Osteocyte (in vitro differentiated cells): ENCODE measurements at regions not wholly inside any gene's neighbourhood (a gene's known extent, or its start where the extent isn't known, plus 50 kb on each side); places are given as distances from the start of the nearest gene placed in this dataset.

Source experiments
- DNase-seq: peaks from one replicate; pipeline ENCODE4 v3.0.0; 2021; ENCODE audit warnings: mixed read lengths; ENCODE audit not compliant: unreplicated experiment; ENCODE audit errors: extremely low spot score
- H3K27ac Mint-ChIP-seq: one replicate; pipeline ENCODE4 v1.8.0; 2021; ENCODE audit warnings: mild to moderate bottlenecking, mixed read lengths; ENCODE audit not compliant: unreplicated experiment
- H3K27me3 Mint-ChIP-seq: one replicate; pipeline ENCODE4 v1.8.0; 2021; ENCODE audit warnings: mixed read lengths; ENCODE audit not compliant: unreplicated experiment
- H3K36me3 Mint-ChIP-seq: one replicate; pipeline ENCODE4 v1.8.0; 2021; ENCODE audit warnings: mixed read lengths; ENCODE audit not compliant: unreplicated experiment
- H3K4me1 Mint-ChIP-seq: one replicate; pipeline ENCODE4 v1.8.0; 2021; ENCODE audit warnings: mixed read lengths; ENCODE audit not compliant: unreplicated experiment
- H3K4me3 Mint-ChIP-seq: one replicate; pipeline ENCODE4 v1.8.0; 2021; ENCODE audit warnings: mild to moderate bottlenecking, moderate library complexity, mixed read lengths; ENCODE audit not compliant: unreplicated experiment
- H3K9me3 Mint-ChIP-seq: one replicate; pipeline ENCODE4 v1.8.0; 2021; ENCODE audit warnings: mixed read lengths; ENCODE audit not compliant: unreplicated experiment
- TF ChIP-seq, protein P1 (sequence below): fragments of 200-600 bp; sonication (generic); IDR thresholded peaks from 2 replicates; pipeline ENCODE4 v1.5.0; 2021; ENCODE audit warnings: antibody characterized with exemption, mild to moderate bottlenecking, moderate library complexity

GRCh38 chr15:47824147-47824546 lies 106.8 kb downstream of the SEMA6D start:
- no peak overlapping the region for H3K27ac Mint-ChIP-seq

GRCh38 chr15:47829667-47830066 lies 112.4 kb downstream of the SEMA6D start:
- Mint-ChIP-seq H3K27ac (no peak overlapping the region), H3K27me3 (peaks cover 28% of the 10 kb centered on the region), H3K36me3 (no peaks in the 10 kb centered on the region), H3K9me3 (peaks cover 16% of the 10 kb centered on the region), H3K4me3 (no peak overlapping the region), H3K4me1 (no peaks in the 10 kb centered on the region)
- TF ChIP-seq, protein P1, sequence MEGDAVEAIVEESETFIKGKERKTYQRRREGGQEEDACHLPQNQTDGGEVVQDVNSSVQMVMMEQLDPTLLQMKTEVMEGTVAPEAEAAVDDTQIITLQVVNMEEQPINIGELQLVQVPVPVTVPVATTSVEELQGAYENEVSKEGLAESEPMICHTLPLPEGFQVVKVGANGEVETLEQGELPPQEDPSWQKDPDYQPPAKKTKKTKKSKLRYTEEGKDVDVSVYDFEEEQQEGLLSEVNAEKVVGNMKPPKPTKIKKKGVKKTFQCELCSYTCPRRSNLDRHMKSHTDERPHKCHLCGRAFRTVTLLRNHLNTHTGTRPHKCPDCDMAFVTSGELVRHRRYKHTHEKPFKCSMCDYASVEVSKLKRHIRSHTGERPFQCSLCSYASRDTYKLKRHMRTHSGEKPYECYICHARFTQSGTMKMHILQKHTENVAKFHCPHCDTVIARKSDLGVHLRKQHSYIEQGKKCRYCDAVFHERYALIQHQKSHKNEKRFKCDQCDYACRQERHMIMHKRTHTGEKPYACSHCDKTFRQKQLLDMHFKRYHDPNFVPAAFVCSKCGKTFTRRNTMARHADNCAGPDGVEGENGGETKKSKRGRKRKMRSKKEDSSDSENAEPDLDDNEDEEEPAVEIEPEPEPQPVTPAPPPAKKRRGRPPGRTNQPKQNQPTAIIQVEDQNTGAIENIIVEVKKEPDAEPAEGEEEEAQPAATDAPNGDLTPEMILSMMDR = no peak
- no peak for DNase-seq

More at GRCh38 chr15:47824147-47824546, 106.8 kb downstream of the SEMA6D start:
- Mint-ChIP-seq H3K9me3 (no peaks in the 10 kb centered on the region), H3K4me1 (peaks cover 2% of the 10 kb centered on the region), H3K36me3 (no peaks in the 10 kb centered on the region), H3K27me3 (peaks cover 34% of the 10 kb centered on the region), H3K4me3 (no peak overlapping the region)
- no peak for DNase-seq
- TF ChIP-seq, protein P1 = no peak

GRCh38 chr15:47834093-47834492 lies 116.8 kb downstream of the SEMA6D start:
- no peak for DNase-seq
- no peak overlapping the region for H3K27ac Mint-ChIP-seq
- H3K9me3 Mint-ChIP-seq = peaks cover 16% of the 10 kb centered on the region
- no peaks in the 10 kb centered on the region for H3K4me1 Mint-ChIP-seq
- peaks cover 7% of the 10 kb centered on the region for H3K27me3 Mint-ChIP-seq
- TF ChIP-seq, protein P1 = no peak
- no peak overlapping the region for H3K4me3 Mint-ChIP-seq
- no peaks in the 10 kb centered on the region for H3K36me3 Mint-ChIP-seq

DNA sequence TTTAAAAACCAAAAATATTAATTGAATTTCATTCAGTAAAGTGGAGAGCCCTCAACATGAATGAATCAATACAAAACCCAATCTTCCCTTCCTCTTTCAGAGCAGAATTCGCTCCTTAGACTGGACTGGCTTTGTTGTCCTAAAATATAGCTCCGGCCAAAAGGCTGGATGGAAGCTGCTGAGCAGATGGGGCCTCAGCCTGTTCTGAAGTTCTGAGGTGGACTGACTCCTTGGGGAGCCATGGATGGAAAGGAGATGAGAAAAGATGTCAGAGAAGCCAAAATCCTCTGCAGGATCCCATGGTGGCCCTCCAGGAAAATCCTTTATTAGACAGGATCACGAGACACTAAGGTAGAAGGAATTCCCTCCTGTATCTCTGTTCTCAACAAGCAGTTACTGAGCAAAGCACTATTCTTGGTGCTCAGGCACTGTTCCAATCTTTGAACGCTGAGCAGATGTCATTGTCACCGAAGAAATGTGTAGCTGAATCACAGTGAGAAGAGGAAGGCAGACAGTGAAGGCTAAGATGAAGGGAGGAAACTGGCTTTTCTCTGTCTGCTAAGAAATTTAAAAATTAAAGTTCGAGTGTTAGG lies 122.0 kb downstream of the SEMA6D start:
- Mint-ChIP-seq H3K27ac (no peak overlapping the region), H3K4me1 (no peaks in the 10 kb centered on the region), H3K36me3 (no peaks in the 10 kb centered on the region), H3K4me3 (no peak overlapping the region), H3K9me3 (no peaks in the 10 kb centered on the region), H3K27me3 (peaks cover 28% of the 10 kb centered on the region)
- TF ChIP-seq, protein P1 = no peak
- no peak for DNase-seq

GRCh38 chr15:47843124-47843663 lies 125.9 kb downstream of the SEMA6D start:
- Mint-ChIP-seq H3K27me3 (peaks cover 27% of the 10 kb centered on the region), H3K36me3 (no peaks in the 10 kb centered on the region), H3K9me3 (no peaks in the 10 kb centered on the region), H3K4me1 (no peaks in the 10 kb centered on the region), H3K4me3 (no peak overlapping the region), H3K27ac (no peak overlapping the region)
- TF ChIP-seq, protein P1 = no peak
- no peak for DNase-seq
